ENCODE measurements at regions not wholly inside any gene's neighbourhood (a gene's known extent, or its start where the extent isn't known, plus 50 kb on each side); places are given as distances from the start of the nearest gene placed in this dataset.
"Not testable (repeated sequence)": the region's sequence is repeated elsewhere in the genome, so short reads cannot be mapped to it uniquely, and the experiment has no call there.

GRCh38 chr6:30832864-30833263, 51.5 kb upstream of the DDR1 start:
- DNase-seq, result no peak

GRCh38 chr6:30830438-30830837, 53.9 kb upstream of the DDR1 start:
- DNase-seq, result no peak

GRCh38 chr6:30829639-30830255, 54.6 kb upstream of the DDR1 start:
- DNase-seq, result no peak

DNA sequence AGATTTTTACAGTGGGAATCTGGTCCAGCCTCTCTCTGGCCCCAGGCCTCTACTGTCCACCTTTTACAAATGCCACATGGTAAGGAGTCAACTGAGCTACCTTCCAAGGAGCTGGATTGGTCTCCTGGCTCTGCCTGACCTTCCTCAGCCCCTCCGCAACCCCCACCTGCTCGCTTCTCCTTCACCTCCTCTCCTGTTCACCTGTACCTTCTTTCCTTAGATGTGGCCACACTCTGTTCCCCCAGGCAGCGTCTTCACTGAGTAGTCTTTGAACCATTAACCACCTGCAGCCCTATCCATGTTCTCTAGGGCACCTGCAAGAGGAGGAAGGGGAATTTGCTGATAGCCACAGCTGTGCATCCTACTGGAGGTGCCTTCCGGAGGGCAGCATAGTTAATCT, 55.3 kb upstream of the DDR1 start:
- DNase-seq, result no peak

DNA sequence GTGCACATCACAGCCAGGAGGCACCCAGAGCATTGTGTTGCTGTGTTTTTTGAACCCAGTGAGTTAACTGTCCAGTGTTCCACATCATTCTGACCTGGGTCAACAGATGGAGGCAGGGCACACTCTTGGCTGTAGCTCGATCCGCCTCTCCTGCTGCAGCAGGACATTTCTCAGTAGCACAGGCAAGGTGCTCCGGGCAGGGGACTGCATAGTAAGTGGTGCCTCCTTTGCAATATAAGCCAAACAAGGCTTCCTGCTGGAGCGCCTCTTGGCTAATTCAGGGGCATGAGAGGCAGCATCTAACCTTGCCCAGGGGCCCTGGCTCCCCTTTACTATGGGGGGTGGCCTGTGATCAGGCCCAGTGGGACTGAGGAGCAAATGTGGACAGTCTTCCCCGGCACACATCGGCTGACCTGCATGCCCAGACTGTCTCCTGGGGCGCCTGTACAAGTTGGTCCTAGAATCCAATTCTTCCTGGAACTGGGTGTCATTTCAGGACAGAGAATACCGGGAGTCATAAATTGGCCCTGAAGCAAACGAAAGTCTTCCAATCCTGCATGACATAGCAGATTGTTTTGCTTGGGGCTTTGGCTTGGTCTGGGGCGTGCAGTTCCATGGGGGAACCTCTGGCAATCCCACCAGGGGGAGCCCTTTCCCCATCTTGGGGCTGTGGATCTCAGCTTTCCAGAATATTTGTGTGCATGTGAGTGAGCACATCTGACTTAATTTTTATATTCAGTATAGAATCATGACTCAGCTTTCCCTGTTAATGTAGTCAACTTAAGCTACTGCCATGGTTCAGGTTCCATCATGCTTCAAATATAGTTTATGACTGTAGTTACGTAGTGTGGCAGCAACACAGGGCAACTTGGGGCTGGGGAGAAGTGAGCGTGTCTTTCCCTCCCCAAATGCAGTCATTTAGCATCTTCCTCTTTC, 56.0 kb upstream of the DDR1 start:
- DNase-seq, result peak; percentile 71

DNA sequence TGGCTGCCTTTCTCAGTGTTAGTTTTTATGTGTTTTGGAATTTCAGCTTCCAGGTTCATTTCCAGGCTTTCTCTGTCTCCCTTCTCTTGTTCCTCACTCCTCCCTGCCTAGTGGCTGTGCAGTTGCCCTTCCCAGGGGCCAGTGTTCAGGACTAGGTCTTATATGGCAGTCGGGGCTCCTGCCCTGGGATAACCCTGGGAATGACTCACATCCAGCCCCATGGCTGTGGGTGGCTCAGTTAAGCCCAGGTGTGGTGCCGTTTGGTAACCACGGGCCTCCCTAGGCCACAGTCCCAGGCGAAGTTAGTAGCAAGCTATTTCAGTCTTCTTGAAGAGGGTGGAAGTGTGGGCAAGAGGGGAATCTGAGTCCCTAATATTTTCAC, 57.4 kb upstream of the DDR1 start:
- DNase-seq, result no peak

DNA sequence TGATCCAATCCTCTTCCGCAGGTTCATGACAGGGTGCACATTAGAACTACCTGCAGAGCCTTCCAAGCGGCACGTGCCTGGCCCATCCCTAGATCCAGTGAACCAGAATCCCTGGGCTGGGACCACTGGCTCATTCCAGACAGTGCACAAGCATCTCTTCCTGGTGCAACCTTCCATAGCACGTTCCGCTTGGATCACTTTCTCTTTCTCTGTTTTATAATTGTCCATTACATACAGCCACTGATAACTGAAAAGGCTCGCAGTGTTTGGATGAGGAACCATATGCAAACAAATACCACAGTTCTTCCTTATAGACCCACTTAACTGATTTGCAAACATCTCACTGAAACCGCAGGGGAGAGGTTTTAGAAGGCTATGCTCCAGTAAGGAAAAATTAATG, 59.6 kb upstream of the DDR1 start:
- no peak for DNase-seq

DNA sequence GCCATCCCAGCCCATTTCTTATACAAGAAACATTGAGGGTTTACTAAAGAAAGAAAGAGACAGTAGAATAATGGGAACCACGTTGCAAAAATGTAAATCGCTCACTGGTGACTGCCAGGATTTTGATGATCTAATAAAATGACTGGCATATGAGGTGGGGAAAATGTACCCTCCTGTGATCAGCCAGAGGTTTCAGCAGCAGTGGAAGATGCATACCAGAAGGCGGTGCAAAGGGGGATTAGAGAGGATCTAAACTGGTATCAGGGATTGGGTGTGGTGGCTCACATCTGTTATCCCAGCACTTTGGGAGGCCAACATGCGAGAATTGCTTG, 60.8 kb upstream of the DDR1 start:
- DNase-seq, result no peak

DNA sequence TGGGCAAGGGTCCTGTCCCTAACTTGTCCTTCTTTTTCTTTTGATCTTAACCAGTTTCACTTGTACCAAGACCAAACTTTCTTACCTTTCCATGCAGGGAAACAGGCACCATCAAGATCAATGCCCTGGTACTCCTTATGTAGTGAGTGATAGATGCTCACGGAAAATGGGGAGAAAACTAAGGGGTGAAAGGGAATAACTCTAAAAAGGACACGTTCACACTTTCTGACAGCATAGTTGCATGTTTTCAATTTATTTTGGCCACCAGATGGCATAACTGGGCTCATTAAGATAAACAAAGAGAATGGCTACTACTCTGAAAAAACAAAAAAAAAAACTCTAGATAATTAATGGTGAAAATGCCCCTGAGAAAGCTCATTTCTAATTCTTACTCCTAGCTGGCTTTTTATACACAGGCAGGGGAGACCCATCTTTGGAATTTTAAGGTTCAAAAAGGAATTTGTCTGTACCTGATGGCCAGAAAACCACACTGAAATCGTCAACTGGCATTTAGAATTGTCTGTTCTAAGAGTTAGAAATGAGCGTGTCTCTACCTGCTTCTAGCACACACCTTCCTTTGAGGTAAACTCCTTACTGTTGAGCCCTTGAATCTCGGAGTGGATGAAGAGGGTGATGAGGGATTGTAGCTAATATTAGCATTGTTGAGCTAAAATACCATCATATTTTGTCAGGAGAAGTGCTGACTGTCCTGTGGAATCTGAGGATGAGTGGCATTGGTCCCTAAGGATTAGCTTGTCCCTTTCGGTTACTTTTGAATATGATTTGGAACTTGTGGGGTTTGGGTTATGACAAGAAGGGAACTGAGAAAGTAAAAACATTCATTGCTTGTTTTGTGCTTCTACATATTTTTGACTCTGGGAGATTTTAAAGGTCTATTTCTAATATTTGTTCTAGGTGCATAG, 62.2 kb upstream of the DDR1 start:
- DNase-seq, result no peak

DNA sequence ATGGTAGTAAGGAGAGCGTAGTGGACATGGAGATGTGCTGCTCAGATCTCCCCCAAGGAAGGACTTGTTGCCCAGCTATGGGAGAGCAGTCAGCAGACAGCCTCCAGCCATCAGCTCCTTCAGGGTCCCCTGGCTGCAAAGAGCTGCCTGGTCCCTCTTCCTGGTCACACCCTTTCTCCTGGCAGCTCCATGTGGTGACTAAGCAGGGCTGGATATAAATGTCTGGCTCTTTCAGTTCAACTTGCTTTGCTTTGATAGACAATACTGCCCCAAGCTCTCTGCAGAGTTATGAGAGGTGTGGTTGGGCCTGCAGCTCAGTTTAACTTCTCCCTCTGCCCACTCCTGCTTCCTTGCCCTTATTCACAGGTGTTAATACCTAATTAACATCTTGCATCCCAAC, 64.1 kb upstream of the DDR1 start:
- no peak for DNase-seq

GRCh38 chr6:30819297-30819917, 64.9 kb upstream of the DDR1 start:
- no peak for DNase-seq

DNA sequence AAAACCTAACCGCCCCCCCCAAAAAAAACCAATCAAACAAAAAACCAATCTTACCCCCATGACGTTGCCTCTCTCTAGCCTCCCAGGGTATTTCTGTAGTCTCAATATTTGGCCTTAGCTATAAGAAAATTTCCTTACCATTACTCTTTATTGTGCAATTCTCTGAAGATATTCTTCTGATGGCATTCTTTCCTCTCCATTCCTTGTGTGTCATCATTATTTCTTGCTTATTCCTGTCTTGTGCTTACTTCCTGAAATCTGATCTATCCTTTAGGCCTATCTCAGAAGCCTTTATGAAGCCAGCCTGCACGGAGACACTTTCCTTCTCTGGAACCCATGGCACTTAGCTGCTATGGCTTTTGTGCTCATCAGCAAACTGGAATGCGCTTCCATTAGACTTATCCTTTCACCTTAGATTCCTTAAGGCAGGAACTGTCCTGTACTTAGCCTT, 65.9 kb upstream of the DDR1 start:
- DNase-seq, result no peak

DNA sequence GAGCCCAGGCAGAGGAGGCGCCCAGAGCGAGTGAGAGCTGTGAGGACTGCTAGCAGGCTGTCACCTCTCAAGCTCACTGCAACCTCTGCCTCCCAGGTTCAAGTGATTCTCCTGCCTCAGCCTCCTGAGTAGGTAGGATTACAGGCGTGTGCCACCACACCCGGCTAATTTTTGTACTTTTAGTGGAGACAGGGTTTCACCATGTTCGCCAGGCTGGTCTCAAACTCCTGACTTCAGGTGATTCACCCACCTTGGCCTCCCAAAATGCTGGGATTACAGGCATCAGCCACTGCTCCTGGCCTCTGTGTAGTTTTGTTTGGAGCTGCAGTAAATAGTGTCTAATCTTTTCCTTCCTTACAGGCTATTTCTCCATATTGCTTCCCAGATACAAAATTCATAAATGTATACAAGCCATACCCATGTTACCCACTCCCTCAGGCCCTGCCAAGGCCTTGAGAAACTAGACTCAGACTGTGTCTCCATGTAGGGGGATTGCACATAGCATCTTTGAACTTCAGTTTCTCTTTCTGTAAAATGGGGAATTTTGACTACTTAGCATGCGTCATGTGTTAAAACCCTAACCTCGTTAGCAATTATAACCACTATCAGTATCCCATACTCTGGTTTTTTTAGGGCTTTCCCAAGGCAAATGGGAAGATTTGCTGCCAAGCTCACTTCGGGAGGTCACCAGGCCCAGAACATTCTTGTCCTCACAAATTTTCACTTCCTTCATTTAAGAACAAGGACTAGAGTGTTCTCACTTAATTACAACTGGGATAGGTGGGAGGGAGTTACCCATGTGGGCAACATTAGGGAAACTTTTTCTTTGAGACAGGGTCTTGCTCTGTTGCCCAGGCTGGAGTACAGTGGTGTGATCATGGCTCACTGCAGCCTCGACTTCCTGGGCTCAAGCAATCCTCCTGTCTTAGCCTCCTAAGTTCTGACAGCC, 67.3 kb upstream of the DDR1 start:
- DNase-seq, result no peak

- DNase-seq, result not testable (repeated sequence)
Observed at GRCh38 chr6:30816296-30816695, 68.0 kb upstream of the DDR1 start.

GRCh38 chr6:30815041-30815742, 69.1 kb upstream of the DDR1 start:
- not testable (repeated sequence) for DNase-seq

DNA sequence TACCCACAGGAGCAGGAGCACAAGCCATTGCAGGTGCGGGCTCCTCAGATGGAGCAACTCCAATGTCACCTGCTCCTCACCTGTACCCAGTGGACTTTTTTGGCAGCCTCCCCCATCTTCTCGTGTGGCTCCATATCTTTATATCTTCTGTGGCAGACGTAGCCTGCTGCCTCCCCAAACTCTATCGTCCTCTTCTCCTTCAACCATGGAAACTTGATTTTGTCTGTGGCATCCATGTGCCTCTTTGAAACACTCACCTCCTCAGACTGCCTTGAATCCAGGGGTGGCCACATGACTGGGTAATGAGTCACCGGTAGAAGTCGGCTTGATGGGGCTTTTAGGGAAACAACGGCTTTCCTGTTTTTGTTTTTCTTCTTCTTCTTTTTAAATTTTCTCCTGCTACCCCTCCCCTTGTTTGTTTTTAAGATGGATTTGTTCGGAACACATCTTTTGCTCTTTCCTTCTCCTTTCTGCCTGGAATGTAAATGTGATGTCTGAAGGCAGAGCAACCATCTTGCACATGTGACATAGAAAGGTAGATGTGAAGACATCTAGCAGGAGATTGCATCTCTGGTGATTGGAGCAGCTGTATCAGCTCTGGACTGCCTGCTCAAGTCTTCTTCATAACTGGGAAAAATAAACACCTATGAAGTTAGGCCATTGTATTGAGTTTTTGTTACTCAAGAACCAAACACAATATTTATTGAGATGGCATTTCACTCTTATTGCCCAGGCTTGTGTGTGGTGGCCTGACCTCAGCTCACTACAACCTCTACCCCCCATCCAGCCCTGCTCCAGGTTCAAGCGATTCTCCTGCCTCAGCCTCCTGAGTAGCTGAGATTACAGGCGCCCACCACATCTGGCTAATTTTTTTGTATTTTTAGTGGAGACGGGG, 69.9 kb upstream of the DDR1 start:
- peak; percentile 56 for DNase-seq

DNA sequence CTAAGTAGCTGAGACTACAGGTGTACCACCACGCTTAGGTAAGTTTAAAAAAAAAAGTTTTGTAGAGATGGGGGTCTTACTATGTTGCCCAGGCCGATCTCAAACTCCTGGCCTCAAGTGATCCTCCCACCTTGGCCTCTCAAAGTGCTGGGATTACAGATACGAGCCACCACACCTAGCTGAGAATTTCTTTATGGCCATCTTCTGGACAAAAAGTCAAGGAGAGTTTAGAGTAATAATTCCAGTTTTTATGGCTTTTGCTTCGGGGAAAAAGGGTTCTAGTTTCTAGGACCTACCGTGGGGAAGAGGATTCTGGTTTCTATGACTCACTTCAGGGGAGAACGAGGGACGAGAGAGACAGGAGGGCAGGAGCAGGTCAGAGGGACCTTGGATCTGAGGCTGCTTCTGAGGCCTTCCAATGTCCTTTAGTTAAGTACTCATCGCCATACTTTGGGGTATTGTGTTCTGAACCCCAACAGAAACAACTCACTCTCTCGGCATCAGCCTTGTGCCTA, 69.3 kb upstream of the IER3 start:
- DNase-seq, result no peak

- DNase-seq, result no peak
Observed at GRCh38 chr6:30810813-30811339, 66.5 kb upstream of the IER3 start.

- not testable (repeated sequence) for DNase-seq
Observed at GRCh38 chr6:30807566-30807965, 63.2 kb upstream of the IER3 start.

Measured in activated effector memory CD4-positive, alpha-beta T cell treated with Interleukin-2 at 50 U/mL for 16 hours (primary cell).